KG1 (cell line): ENCODE measurements at regions not wholly inside any gene's neighbourhood (a gene's known extent, or its start where the extent isn't known, plus 50 kb on each side); places are given as distances from the start of the nearest gene placed in this dataset.

Source experiments
- DNase-seq: peaks from one replicate; lab custom pipeline; 2025; lab: John Stamatoyannopoulos, UW

DNA sequence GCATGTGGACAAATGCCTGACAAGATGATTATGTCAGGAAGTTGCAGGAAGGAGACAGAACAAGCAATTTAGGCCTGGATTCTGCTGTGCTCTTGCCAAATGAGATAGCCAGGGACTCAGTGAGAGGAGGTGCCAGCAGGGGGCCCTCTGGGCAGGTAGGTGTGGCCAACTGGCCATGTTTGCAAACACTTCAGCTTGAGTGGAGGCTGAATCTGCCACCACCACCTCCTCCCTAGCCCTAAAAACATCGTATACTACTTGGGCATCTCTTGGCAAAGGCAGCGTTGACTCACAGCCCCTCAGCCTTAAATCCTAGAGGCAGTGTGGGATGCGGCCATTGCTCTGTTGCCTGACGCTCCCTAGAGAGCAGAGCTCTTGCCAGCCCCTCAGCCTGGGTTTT, 95.1 kb upstream of the PLET1 start:
- DNase-seq: no peak

DNA sequence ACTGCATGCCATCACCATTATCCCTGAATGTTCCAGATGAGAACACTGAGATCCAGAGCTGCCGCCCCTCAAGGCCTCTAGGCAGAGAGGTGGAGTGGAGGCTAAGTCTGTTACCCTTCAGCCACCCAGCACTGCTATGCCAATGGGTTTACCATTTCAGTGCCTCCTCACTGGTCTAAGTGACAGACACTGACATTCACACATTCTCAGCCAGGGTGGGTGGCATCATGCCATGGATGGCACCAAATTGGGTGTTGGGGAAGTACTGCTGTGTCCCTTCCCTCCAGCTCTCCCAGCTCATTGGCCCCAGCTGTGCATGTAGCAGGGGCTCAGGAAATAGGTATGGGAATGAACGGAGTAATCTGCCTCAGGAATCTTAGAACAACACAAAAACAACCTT, 96.8 kb upstream of the PLET1 start:
- no peak for DNase-seq

GRCh38 chr11:112361396-112361795, 100.7 kb upstream of the PLET1 start:
- DNase-seq: no peak

- no peak for DNase-seq
Measured at GRCh38 chr11:112363527-112363926, 102.9 kb upstream of the PLET1 start.

DNA sequence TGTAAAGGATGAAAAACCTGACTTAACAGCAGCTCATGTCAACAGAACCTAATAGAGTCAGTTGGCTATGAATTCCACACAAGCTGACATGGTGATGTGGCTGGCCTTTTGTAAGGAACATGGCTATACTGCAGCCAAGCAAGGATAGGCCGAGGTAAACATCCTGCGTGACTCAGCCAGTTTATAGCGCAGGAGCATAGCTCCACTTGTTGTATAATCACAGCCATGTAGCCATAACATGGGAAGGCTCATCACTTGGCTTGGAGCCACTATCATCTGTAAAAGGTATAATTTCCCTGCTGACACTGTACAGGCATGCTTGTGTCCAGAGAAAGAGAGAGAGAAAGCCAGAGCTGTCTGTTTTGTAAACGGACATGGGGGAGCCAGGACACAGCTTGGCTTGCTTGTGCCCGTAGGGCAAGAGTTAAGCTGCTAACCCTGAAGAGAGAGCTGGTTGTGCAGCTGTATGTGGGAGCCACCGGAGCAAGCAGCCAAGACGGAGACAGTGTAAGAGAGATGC, 104.4 kb upstream of the PLET1 start:
- DNase-seq: no peak

- DNase-seq: no peak
Measured at GRCh38 chr11:112366012-112366411, 105.4 kb upstream of the PLET1 start.

- DNase-seq: no peak
Measured at GRCh38 chr11:112366777-112367176, 106.1 kb upstream of the PLET1 start.

DNA sequence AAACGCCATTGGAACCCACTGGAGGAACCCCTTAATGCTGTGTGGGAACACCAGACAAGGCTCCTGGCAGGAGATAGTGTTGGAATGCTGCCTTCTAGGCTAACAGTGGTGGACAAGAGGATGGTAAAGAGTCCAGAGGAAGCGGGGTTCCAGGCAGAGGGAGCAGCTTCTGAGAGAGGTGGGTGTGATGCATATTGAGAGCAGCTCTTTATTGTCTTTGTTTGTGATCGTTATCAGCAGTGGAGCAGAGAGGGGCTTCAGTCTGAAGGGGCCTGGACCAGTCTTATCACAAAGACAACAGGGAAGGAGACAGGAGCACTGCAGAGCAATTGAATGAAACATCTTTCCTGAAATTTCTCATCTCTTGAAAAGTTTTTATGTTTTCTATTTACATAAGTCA, 106.8 kb upstream of the PLET1 start:
- DNase-seq: no peak

GRCh38 chr11:112367895-112368294, 107.2 kb upstream of the PLET1 start:
- DNase-seq: no peak

DNA sequence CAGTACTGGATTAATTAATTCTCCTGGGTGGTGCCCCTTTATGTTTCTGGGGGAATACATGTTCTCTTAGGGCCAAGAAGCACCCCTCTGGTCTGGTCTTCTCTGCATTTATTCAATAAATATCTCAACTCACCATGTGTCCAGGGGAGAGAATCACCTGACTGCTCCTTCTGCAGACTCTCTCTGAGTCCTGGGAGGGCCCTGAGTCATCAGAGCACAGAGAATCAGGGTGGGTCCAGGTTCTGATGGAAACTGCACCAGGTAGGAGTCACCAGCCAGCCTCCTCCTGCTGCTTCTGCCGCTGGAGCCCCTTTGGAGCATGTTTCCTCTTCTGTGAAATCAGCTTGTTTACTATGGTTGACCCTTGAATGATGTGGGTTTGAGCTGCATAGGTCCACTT, 107.7 kb upstream of the PLET1 start:
- no peak for DNase-seq

GRCh38 chr11:112369374-112369773, 108.7 kb upstream of the PLET1 start:
- DNase-seq: no peak

GRCh38 chr11:112369916-112370315, 109.3 kb upstream of the PLET1 start:
- DNase-seq: no peak

DNA sequence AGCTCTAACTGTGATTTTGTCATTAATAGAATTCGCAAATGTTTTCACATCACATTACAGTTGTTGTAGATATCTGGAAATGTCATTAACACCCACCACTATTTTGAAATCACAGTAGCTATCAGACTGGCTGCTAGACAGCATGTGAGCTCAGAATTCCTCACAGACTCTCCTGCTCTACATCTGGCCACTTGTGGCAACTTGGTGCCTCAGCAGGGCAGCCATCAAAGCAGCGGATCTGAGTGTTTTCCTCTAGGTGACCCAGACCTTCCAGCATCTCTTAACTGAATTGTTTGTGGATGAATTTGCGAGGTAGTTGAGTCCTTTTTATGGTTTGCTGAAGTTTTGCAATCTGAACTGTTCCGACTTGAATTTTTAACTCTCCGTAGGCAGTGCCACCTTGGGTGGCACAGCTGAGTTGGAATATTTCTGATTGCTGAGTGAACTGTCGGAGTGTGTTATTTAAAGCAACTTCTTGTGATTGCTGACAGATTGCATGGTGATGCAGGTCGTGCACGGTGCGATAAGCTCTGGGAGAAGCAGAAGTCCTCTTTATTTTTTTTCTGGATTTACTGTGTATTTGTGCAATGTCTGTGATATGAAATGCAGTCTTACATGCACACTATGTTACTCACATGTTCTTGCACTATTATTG, 114.0 kb upstream of the PLET1 start:
- DNase-seq: no peak

- no peak for DNase-seq
Measured at GRCh38 chr11:112377946-112378345, 117.3 kb upstream of the PLET1 start.

GRCh38 chr11:112380464-112380863, 119.8 kb upstream of the PLET1 start:
- DNase-seq: no peak

- DNase-seq: no peak
Measured at GRCh38 chr11:112381578-112381977, 120.9 kb upstream of the PLET1 start.

- no peak for DNase-seq
Measured at GRCh38 chr11:112382561-112382960, 121.9 kb upstream of the PLET1 start.

DNA sequence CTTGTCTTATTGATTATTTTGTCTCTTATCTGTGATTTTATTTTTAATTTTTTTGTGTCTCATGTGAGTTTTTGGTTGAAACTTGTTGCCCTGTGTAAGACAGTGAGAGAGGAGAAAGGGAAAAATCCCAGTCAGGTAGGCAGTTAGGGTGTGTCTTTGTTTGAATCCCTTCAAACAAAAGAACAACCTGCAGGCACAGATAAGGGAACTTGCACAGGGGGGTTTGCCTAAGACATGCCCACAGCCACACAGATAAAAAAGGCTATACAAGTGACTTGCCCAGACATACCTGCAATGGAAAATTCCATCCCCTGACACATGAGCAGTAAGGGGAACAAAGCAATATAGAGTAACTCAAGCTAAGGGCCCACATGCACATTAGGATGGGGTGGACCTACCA, 127.8 kb upstream of the PLET1 start:
- DNase-seq: no peak

GRCh38 chr11:112391086-112391485, 130.4 kb upstream of the PLET1 start:
- no peak for DNase-seq

- no peak for DNase-seq
Measured at GRCh38 chr11:112392904-112393303, 132.2 kb upstream of the PLET1 start.

DNA sequence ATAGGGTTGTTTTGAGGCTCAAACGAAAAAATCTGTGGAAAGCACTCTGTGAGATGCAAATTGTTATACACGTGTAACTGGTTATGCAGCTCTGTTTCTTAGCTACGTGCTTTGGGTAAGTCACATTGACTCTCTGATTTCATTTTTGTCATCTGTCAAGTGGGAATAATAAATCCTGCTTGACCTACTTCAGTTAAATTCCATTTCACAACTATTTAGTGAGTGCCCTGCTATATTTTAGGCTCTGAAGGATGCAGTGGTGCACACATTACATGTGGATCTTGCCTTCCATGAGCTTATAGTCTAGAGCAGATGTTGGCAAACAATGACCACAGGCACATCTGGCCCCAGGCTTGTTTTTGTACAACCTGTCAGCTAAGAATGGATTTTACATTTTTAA, 133.6 kb upstream of the PLET1 start:
- DNase-seq: no peak

DNA sequence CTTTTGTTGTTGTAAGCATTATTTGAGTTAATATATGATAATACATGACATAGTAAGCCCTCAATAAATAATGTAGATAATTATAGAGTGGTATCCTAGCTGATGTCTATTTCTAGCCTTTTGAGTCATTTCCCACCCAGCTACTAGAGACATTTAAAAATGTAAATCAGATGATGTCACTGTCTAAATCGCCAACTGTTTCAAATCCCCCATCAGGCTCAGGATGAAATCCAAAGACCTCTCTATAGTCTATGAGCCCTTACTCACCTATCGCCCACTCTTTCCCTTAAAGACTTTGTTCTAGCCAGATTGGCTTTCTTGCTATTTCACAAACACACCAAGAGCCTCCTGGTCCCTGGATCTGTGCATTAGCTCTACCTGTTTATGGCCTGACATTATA, 135.4 kb upstream of the PLET1 start:
- no peak for DNase-seq

- DNase-seq: no peak
Measured at GRCh38 chr11:112398798-112399478, 138.3 kb upstream of the PLET1 start.

GRCh38 chr11:112400476-112401014, 139.9 kb upstream of the PLET1 start:
- no peak for DNase-seq
